Activated naive CD4-positive, alpha-beta T cell treated with anti-CD3 and anti-CD28 coated beads, Interleukin-2, amount 50 U/mL, for 24 hours (primary cell): ENCODE measurements at regions not wholly inside any gene's neighbourhood (a gene's known extent, or its start where the extent isn't known, plus 50 kb on each side); places are given as distances from the start of the nearest gene placed in this dataset.

Experiments
- H3K27ac Mint-ChIP-seq: one replicate; pipeline ENCODE4 v1.8.0; 2021; ENCODE audit warnings: mild to moderate bottlenecking, mixed read lengths
- H3K27me3 Mint-ChIP-seq: one replicate; pipeline ENCODE4 v1.8.0; 2021; ENCODE audit warnings: mixed read lengths
- H3K36me3 Mint-ChIP-seq: one replicate; pipeline ENCODE4 v1.8.0; 2021; ENCODE audit warnings: mixed read lengths
- H3K4me1 Mint-ChIP-seq: one replicate; pipeline ENCODE4 v1.8.0; 2021; ENCODE audit warnings: mixed read lengths
- H3K4me3 Mint-ChIP-seq: one replicate; pipeline ENCODE4 v1.8.0; 2021; ENCODE audit warnings: mild to moderate bottlenecking, mixed read lengths
- H3K9me3 Mint-ChIP-seq: one replicate; pipeline ENCODE4 v1.8.0; 2021; ENCODE audit warnings: mixed read lengths

- Mint-ChIP-seq H3K36me3 (no peaks in the 10 kb centered on the region), H3K9me3 (peaks cover 6% of the 10 kb centered on the region), H3K27me3 (peaks cover 42% of the 10 kb centered on the region), H3K27ac (no peak overlapping the region), H3K4me1 (no peaks in the 10 kb centered on the region), H3K4me3 (no peak overlapping the region)
Observed at GRCh38 chr3:43921056-43921648, 230.4 kb downstream of the ABHD5 start.

GRCh38 chr3:43922374-43922773, 231.6 kb downstream of the ABHD5 start:
- no peak overlapping the region for H3K27ac Mint-ChIP-seq
- H3K9me3 Mint-ChIP-seq: peaks cover 6% of the 10 kb centered on the region
- H3K36me3 Mint-ChIP-seq: no peaks in the 10 kb centered on the region
- H3K27me3 Mint-ChIP-seq: peaks cover 42% of the 10 kb centered on the region
- no peak overlapping the region for H3K4me3 Mint-ChIP-seq
- H3K4me1 Mint-ChIP-seq: no peaks in the 10 kb centered on the region

GRCh38 chr3:43923104-43923882, 232.6 kb downstream of the ABHD5 start:
- peaks cover 41% of the 10 kb centered on the region for H3K27me3 Mint-ChIP-seq
- H3K36me3 Mint-ChIP-seq: no peaks in the 10 kb centered on the region
- no peaks in the 10 kb centered on the region for H3K4me1 Mint-ChIP-seq
- H3K9me3 Mint-ChIP-seq: peaks cover 6% of the 10 kb centered on the region
- no peak overlapping the region for H3K27ac Mint-ChIP-seq
- H3K4me3 Mint-ChIP-seq: no peak overlapping the region

- no peaks in the 10 kb centered on the region for H3K4me1 Mint-ChIP-seq
- H3K4me3 Mint-ChIP-seq: no peak overlapping the region
- H3K36me3 Mint-ChIP-seq: no peaks in the 10 kb centered on the region
- peaks cover 6% of the 10 kb centered on the region for H3K9me3 Mint-ChIP-seq
- no peak overlapping the region for H3K27ac Mint-ChIP-seq
- H3K27me3 Mint-ChIP-seq: peaks cover 38% of the 10 kb centered on the region
Observed at GRCh38 chr3:43926055-43926454, 235.3 kb downstream of the ABHD5 start.

GRCh38 chr3:43932921-43933320, 242.2 kb downstream of the ABHD5 start:
- Mint-ChIP-seq H3K4me3 (no peak overlapping the region), H3K36me3 (peaks cover 2% of the 10 kb centered on the region), H3K9me3 (peaks cover 6% of the 10 kb centered on the region), H3K27ac (no peak overlapping the region), H3K4me1 (no peaks in the 10 kb centered on the region), H3K27me3 (peaks cover 12% of the 10 kb centered on the region)

GRCh38 chr3:43948013-43948412, 257.3 kb downstream of the ABHD5 start:
- peaks cover 6% of the 10 kb centered on the region for H3K4me1 Mint-ChIP-seq
- no peak overlapping the region for H3K27ac Mint-ChIP-seq
- no peaks in the 10 kb centered on the region for H3K9me3 Mint-ChIP-seq
- H3K4me3 Mint-ChIP-seq: no peak overlapping the region
- H3K36me3 Mint-ChIP-seq: no peaks in the 10 kb centered on the region
- H3K27me3 Mint-ChIP-seq: peaks cover 14% of the 10 kb centered on the region

- Mint-ChIP-seq H3K36me3 (no peaks in the 10 kb centered on the region), H3K9me3 (no peaks in the 10 kb centered on the region), H3K4me1 (peaks cover 6% of the 10 kb centered on the region), H3K27me3 (peaks cover 12% of the 10 kb centered on the region), H3K27ac (no peak overlapping the region), H3K4me3 (no peak overlapping the region)
Observed at GRCh38 chr3:43949594-43949993, 258.9 kb downstream of the ABHD5 start.

GRCh38 chr3:43950775-43951174, 260.0 kb downstream of the ABHD5 start:
- H3K4me1 Mint-ChIP-seq: peaks cover 6% of the 10 kb centered on the region
- no peak overlapping the region for H3K4me3 Mint-ChIP-seq
- no peaks in the 10 kb centered on the region for H3K36me3 Mint-ChIP-seq
- H3K9me3 Mint-ChIP-seq: no peaks in the 10 kb centered on the region
- H3K27ac Mint-ChIP-seq: no peak overlapping the region
- H3K27me3 Mint-ChIP-seq: peaks cover 13% of the 10 kb centered on the region

GRCh38 chr3:43951813-43952212, 261.1 kb downstream of the ABHD5 start:
- H3K4me1 Mint-ChIP-seq: peaks cover 6% of the 10 kb centered on the region
- H3K4me3 Mint-ChIP-seq: no peak overlapping the region
- H3K36me3 Mint-ChIP-seq: no peaks in the 10 kb centered on the region
- peaks cover 12% of the 10 kb centered on the region for H3K27me3 Mint-ChIP-seq
- H3K9me3 Mint-ChIP-seq: no peaks in the 10 kb centered on the region
- H3K27ac Mint-ChIP-seq: no peak overlapping the region

GRCh38 chr3:43953380-43953779, 262.6 kb downstream of the ABHD5 start:
- H3K4me3 Mint-ChIP-seq: no peak overlapping the region
- no peaks in the 10 kb centered on the region for H3K36me3 Mint-ChIP-seq
- H3K4me1 Mint-ChIP-seq: peaks cover 6% of the 10 kb centered on the region
- H3K9me3 Mint-ChIP-seq: no peaks in the 10 kb centered on the region
- H3K27me3 Mint-ChIP-seq: peaks cover 11% of the 10 kb centered on the region
- no peak overlapping the region for H3K27ac Mint-ChIP-seq

- Mint-ChIP-seq H3K4me1 (peaks cover 6% of the 10 kb centered on the region), H3K36me3 (no peaks in the 10 kb centered on the region), H3K27ac (no peak overlapping the region), H3K4me3 (no peak overlapping the region), H3K27me3 (peaks cover 10% of the 10 kb centered on the region), H3K9me3 (no peaks in the 10 kb centered on the region)
Observed at GRCh38 chr3:43953814-43954692, 263.3 kb downstream of the ABHD5 start.

- no peak overlapping the region for H3K4me3 Mint-ChIP-seq
- H3K36me3 Mint-ChIP-seq: no peaks in the 10 kb centered on the region
- no peaks in the 10 kb centered on the region for H3K9me3 Mint-ChIP-seq
- H3K27ac Mint-ChIP-seq: no peak overlapping the region
- peaks cover 8% of the 10 kb centered on the region for H3K27me3 Mint-ChIP-seq
- H3K4me1 Mint-ChIP-seq: no peaks in the 10 kb centered on the region
Observed at GRCh38 chr3:43956945-43957344, 266.2 kb downstream of the ABHD5 start.

- H3K27ac Mint-ChIP-seq: no peak overlapping the region
- no peaks in the 10 kb centered on the region for H3K36me3 Mint-ChIP-seq
- H3K4me3 Mint-ChIP-seq: no peak overlapping the region
- H3K27me3 Mint-ChIP-seq: peaks cover 8% of the 10 kb centered on the region
- no peaks in the 10 kb centered on the region for H3K4me1 Mint-ChIP-seq
- no peaks in the 10 kb centered on the region for H3K9me3 Mint-ChIP-seq
Observed at GRCh38 chr3:43957553-43957952, 266.8 kb downstream of the ABHD5 start.

GRCh38 chr3:43958005-43958770, 267.4 kb downstream of the ABHD5 start:
- Mint-ChIP-seq H3K27me3 (peaks cover 8% of the 10 kb centered on the region), H3K36me3 (no peaks in the 10 kb centered on the region)

GRCh38 chr3:43958973-43959372, 268.2 kb downstream of the ABHD5 start:
- H3K36me3 Mint-ChIP-seq: no peaks in the 10 kb centered on the region
- no peaks in the 10 kb centered on the region for H3K9me3 Mint-ChIP-seq
- H3K4me3 Mint-ChIP-seq: no peak overlapping the region
- H3K27me3 Mint-ChIP-seq: peaks cover 11% of the 10 kb centered on the region
- H3K27ac Mint-ChIP-seq: no peak overlapping the region
- H3K4me1 Mint-ChIP-seq: no peaks in the 10 kb centered on the region

More at GRCh38 chr3:43958005-43958770, 267.4 kb downstream of the ABHD5 start:
- H3K4me3 Mint-ChIP-seq: no peak overlapping the region
- H3K4me1 Mint-ChIP-seq: no peaks in the 10 kb centered on the region
- H3K27ac Mint-ChIP-seq: no peak overlapping the region
- H3K9me3 Mint-ChIP-seq: no peaks in the 10 kb centered on the region
